ENCODE measurements at regions not wholly inside any gene's neighbourhood (a gene's known extent, or its start where the extent isn't known, plus 50 kb on each side); places are given as distances from the start of the nearest gene placed in this dataset.
A peak's percentile ranks its signal among the peaks of the same experiment; 100 is the strongest.

- TF ChIP-seq CTCF (conservative IDR thresholded peaks at IDR 0.05; ENCODE audit: control insufficient read depth, insufficient read depth, low read depth, low read length): no peak
- no peak for DNase-seq (ENCODE audit: low read depth)
Observed at GRCh38 chr12:60119327-60119726, 523.5 kb downstream of the SLC16A7 start.

GRCh38 chr12:60120199-60120598 is 524.4 kb downstream of the SLC16A7 start:
- H3K4me3 ChIP-seq (ENCODE audit: control insufficient read depth, low read depth, low read length): no peak overlapping the region
- DNase-seq (ENCODE audit: low read depth): no peak
- TF ChIP-seq CTCF (conservative IDR thresholded peaks at IDR 0.05; ENCODE audit: control insufficient read depth, insufficient read depth, low read depth, low read length): no peak

More at GRCh38 chr12:60119327-60119726, 523.5 kb downstream of the SLC16A7 start:
- no peak overlapping the region for H3K4me3 ChIP-seq (ENCODE audit: control insufficient read depth, low read depth, low read length)

GRCh38 chr12:60123557-60123956 is 527.7 kb downstream of the SLC16A7 start:
- TF ChIP-seq CTCF (conservative IDR thresholded peaks at IDR 0.05; ENCODE audit: control insufficient read depth, insufficient read depth, low read depth, low read length): no peak
- peak; percentile 44 for DNase-seq (ENCODE audit: low read depth)
- H3K4me3 ChIP-seq (ENCODE audit: control insufficient read depth, low read depth, low read length): no peak overlapping the region

GRCh38 chr12:60137513-60137912 is 541.7 kb downstream of the SLC16A7 start:
- DNase-seq (ENCODE audit: low read depth): no peak
- no peak for TF ChIP-seq CTCF (conservative IDR thresholded peaks at IDR 0.05; ENCODE audit: control insufficient read depth, insufficient read depth, low read depth, low read length)
- no peak overlapping the region for H3K4me3 ChIP-seq (ENCODE audit: control insufficient read depth, low read depth, low read length)

GRCh38 chr12:60138526-60138925 is 542.7 kb downstream of the SLC16A7 start:
- no peak for DNase-seq (ENCODE audit: low read depth)
- H3K4me3 ChIP-seq (ENCODE audit: control insufficient read depth, low read depth, low read length): no peak overlapping the region
- no peak for TF ChIP-seq CTCF (conservative IDR thresholded peaks at IDR 0.05; ENCODE audit: control insufficient read depth, insufficient read depth, low read depth, low read length)

GRCh38 chr12:60144395-60144794 is 548.6 kb downstream of the SLC16A7 start:
- DNase-seq (ENCODE audit: low read depth): no peak

More at GRCh38 chr12:60144395-60144794, 548.6 kb downstream of the SLC16A7 start:
- H3K4me3 ChIP-seq (ENCODE audit: control insufficient read depth, low read depth, low read length): no peak overlapping the region
- TF ChIP-seq CTCF (conservative IDR thresholded peaks at IDR 0.05; ENCODE audit: control insufficient read depth, insufficient read depth, low read depth, low read length): no peak

All from fibroblast of mammary gland (primary cell).